Ovary (tissue), 3 donors: ENCODE measurements at regions not wholly inside any gene's neighbourhood (a gene's known extent, or its start where the extent isn't known, plus 50 kb on each side); places are given as distances from the start of the nearest gene placed in this dataset.

ENCODE experiments used
- POLR2A ChIP-seq: fragments of 450-650 bp; IDR thresholded peaks from one replicate; pipeline ENCODE4 v1.6.1; 2017; ENCODE audit warnings: antibody characterized with exemption, mild to moderate bottlenecking, moderate library complexity
- TF ChIP-seq, protein P1 (sequence below), 3 donors: fragments of 450-650 bp in 2 of 3; fragments of 200-600 bp in 1 of 3; IDR thresholded peaks; one replicate each; pipeline versions ENCODE4 v1.5.1 to v1.8.0; 2016 to 2022; ENCODE audit warnings: antibody characterized with exemption in 3 of 3, mild to moderate bottlenecking in 1 of 3
- donor health status: DM: no; HTN: no; CAD: no.

DNA sequence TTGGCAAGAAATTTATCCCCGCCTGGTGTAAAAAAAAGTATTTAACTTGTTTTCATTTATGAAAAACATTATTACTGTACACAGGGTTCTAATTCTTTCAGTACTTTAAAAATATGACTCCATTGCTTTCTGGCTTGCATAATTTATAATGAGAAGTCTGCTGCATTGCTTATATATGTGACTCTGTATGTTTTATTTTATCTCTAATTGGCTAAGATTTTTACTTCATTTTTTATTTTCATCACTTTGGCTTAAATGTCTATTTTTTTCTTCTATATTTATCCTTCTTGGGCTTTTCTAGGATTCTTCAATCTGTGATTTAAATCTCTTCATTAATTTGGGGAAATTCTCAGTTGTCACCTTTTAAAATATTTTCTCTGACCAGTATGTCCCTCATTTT, 636.6 kb upstream of the NR2F2 start:
- TF ChIP-seq, protein P1, sequence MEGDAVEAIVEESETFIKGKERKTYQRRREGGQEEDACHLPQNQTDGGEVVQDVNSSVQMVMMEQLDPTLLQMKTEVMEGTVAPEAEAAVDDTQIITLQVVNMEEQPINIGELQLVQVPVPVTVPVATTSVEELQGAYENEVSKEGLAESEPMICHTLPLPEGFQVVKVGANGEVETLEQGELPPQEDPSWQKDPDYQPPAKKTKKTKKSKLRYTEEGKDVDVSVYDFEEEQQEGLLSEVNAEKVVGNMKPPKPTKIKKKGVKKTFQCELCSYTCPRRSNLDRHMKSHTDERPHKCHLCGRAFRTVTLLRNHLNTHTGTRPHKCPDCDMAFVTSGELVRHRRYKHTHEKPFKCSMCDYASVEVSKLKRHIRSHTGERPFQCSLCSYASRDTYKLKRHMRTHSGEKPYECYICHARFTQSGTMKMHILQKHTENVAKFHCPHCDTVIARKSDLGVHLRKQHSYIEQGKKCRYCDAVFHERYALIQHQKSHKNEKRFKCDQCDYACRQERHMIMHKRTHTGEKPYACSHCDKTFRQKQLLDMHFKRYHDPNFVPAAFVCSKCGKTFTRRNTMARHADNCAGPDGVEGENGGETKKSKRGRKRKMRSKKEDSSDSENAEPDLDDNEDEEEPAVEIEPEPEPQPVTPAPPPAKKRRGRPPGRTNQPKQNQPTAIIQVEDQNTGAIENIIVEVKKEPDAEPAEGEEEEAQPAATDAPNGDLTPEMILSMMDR (IDR thresholded peaks at IDR 0.05) = no peak
- TF ChIP-seq POLR2A = no peak
